ENCODE measurements at regions not wholly inside any gene's neighbourhood (a gene's known extent, or its start where the extent isn't known, plus 50 kb on each side); places are given as distances from the start of the nearest gene placed in this dataset.

GRCh38 chr2:59389240-59389639 is 1148.1 kb upstream of the FANCL start:
- Histone ChIP-seq H3K9me3 (ENCODE audit: severe bottlenecking) (no peaks in the 10 kb centered on the region), H3K36me3 (no peaks in the 10 kb centered on the region), H3K4me3 (ENCODE audit: low read depth, low read length) (no peak overlapping the region), H3K27ac (no peak overlapping the region), H3K27me3 (ENCODE audit: insufficient read depth, low read depth, severe bottlenecking) (no peaks in the 10 kb centered on the region)
- TF ChIP-seq CTCF (IDR thresholded peaks at IDR 0.05; ENCODE audit: low read depth, low read length) = no peak
- DNase-seq = peak; percentile 86

- DNase-seq = no peak
- TF ChIP-seq CTCF (IDR thresholded peaks at IDR 0.05; ENCODE audit: low read depth, low read length) = no peak
- H3K27ac ChIP-seq = no peak overlapping the region
Observed at GRCh38 chr2:59385971-59386370, 1144.8 kb upstream of the FANCL start.

GRCh38 chr2:59383473-59383872 is 1142.3 kb upstream of the FANCL start:
- peaks cover 7% of the 10 kb centered on the region for H3K9me3 ChIP-seq (ENCODE audit: severe bottlenecking)
- H3K27me3 ChIP-seq (ENCODE audit: insufficient read depth, low read depth, severe bottlenecking) = no peaks in the 10 kb centered on the region
- no peak overlapping the region for H3K27ac ChIP-seq
- no peak for DNase-seq
- no peak for TF ChIP-seq CTCF (IDR thresholded peaks at IDR 0.05; ENCODE audit: low read depth, low read length)
- no peaks in the 10 kb centered on the region for H3K36me3 ChIP-seq
- no peak overlapping the region for H3K4me3 ChIP-seq (ENCODE audit: low read depth, low read length)

More at GRCh38 chr2:59385971-59386370, 1144.8 kb upstream of the FANCL start:
- H3K9me3 ChIP-seq (ENCODE audit: severe bottlenecking) = peaks cover under 1% of the 10 kb centered on the region
- no peak overlapping the region for H3K4me3 ChIP-seq (ENCODE audit: low read depth, low read length)
- no peaks in the 10 kb centered on the region for H3K27me3 ChIP-seq (ENCODE audit: insufficient read depth, low read depth, severe bottlenecking)
- no peaks in the 10 kb centered on the region for H3K36me3 ChIP-seq

- TF ChIP-seq CTCF (IDR thresholded peaks at IDR 0.05; ENCODE audit: low read depth, low read length) = no peak
- H3K27me3 ChIP-seq (ENCODE audit: insufficient read depth, low read depth, severe bottlenecking) = no peaks in the 10 kb centered on the region
- no peak overlapping the region for H3K27ac ChIP-seq
- H3K36me3 ChIP-seq = no peaks in the 10 kb centered on the region
- no peak for DNase-seq
- H3K9me3 ChIP-seq (ENCODE audit: severe bottlenecking) = peaks cover 14% of the 10 kb centered on the region
- H3K4me3 ChIP-seq (ENCODE audit: low read depth, low read length) = no peak overlapping the region
Observed at GRCh38 chr2:59378127-59378526, 1137.0 kb upstream of the FANCL start.

GRCh38 chr2:59366288-59366687 is 1125.2 kb upstream of the FANCL start:
- no peak for DNase-seq
- TF ChIP-seq CTCF (IDR thresholded peaks at IDR 0.05; ENCODE audit: low read depth, low read length) = no peak
- Histone ChIP-seq H3K9me3 (ENCODE audit: severe bottlenecking) (no peaks in the 10 kb centered on the region), H3K27me3 (ENCODE audit: insufficient read depth, low read depth, severe bottlenecking) (no peaks in the 10 kb centered on the region), H3K4me3 (ENCODE audit: low read depth, low read length) (no peak overlapping the region), H3K36me3 (no peaks in the 10 kb centered on the region), H3K27ac (no peak overlapping the region)

- no peaks in the 10 kb centered on the region for H3K36me3 ChIP-seq
- no peak overlapping the region for H3K4me3 ChIP-seq (ENCODE audit: low read depth, low read length)
- no peak for TF ChIP-seq CTCF (IDR thresholded peaks at IDR 0.05; ENCODE audit: low read depth, low read length)
- H3K27me3 ChIP-seq (ENCODE audit: insufficient read depth, low read depth, severe bottlenecking) = no peaks in the 10 kb centered on the region
- DNase-seq = no peak
- H3K27ac ChIP-seq = peak overlapping the region; percentile 36; the same call in 1 of the 2 replicates
- H3K9me3 ChIP-seq (ENCODE audit: severe bottlenecking) = no peaks in the 10 kb centered on the region
Observed at GRCh38 chr2:59354498-59354897, 1113.4 kb upstream of the FANCL start.

Data from WERI-Rb-1 (cell line).